ENCODE measurements at regions not wholly inside any gene's neighbourhood (a gene's known extent, or its start where the extent isn't known, plus 50 kb on each side); places are given as distances from the start of the nearest gene placed in this dataset.
"Not testable (repeated sequence)": the region's sequence is repeated elsewhere in the genome, so short reads cannot be mapped to it uniquely, and the experiment has no call there.

DNA sequence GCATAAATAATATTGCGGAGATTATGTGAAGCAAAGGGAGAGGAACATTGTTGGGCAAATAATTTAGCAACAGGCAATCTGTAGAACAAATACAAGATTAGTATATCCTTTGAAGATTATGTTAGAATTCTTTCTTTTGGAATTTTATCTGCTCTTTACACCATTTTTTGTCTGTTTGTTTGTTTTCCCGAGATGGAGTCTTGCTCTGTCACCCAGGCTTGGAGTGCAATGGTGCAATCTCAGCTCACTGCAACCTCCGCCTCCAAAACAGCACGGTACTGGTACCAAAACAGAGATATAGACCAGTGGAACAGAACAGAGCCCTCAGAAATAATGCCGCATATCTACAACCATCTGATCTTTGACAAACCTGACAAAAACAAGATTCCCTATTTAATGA is 250.3 kb downstream of the FSIP2 start:
- not testable (repeated sequence) for DNase-seq (ENCODE audit: low spot score)

DNA sequence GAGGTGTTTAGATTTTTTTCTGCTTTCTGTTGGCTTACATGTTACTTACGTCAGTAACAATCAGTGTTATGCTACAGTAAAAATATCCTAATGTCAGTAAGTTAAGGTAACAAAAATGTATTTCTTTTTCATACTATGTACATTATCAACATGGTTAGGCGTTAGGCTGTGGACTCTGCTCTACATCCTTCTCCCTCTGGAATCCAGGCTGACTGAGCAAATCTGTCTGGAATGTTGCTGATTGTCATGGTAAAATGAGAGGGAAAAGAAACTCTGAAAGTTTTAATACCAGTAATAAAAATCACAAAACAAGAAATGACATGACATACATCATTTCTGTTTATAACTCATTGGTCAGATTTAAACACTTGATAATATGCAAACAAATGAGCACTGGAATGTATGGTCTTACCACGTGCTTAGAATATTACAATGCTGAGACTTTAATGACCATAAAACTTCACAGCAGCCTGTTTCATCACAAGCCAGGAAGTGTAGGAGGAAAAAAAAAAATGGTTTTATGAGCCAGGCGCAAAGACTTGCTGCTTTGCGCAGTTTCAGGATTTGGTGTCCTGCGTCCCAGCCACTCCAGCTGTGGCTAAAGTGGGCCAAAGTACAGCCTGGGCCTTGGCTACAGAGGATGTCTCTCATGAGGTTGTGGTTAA is 252.4 kb downstream of the FSIP2 start:
- DNase-seq (ENCODE audit: low spot score): no peak

GRCh38 chr2:185998562-185999070 is 260.0 kb downstream of the FSIP2 start:
- no peak for DNase-seq (ENCODE audit: low spot score)

- no peak for DNase-seq (ENCODE audit: low spot score)
Observed at GRCh38 chr2:186009341-186009740, 270.7 kb downstream of the FSIP2 start.

DNA sequence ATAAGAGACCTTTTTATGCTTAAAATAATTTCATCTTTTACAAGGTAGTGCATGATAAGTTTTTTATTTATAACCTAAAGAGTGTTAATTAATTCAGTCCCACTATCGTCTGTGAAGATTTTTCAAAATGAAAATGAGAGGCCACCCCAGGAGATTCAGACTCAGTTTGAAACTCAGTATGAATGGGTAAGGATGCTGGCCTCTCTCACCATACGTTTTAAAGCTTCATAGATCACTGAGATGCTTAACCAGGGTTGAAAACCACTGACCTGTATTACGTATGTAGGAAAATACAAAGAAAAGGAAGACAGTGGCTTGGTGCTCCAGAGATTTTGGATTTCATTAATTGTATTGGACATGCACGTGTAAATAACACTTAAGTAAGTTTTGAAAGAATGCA is 278.7 kb downstream of the FSIP2 start:
- DNase-seq (ENCODE audit: low spot score): no peak

GRCh38 chr2:186024921-186025320 is 286.3 kb downstream of the FSIP2 start:
- no peak for DNase-seq (ENCODE audit: low spot score)

DNA sequence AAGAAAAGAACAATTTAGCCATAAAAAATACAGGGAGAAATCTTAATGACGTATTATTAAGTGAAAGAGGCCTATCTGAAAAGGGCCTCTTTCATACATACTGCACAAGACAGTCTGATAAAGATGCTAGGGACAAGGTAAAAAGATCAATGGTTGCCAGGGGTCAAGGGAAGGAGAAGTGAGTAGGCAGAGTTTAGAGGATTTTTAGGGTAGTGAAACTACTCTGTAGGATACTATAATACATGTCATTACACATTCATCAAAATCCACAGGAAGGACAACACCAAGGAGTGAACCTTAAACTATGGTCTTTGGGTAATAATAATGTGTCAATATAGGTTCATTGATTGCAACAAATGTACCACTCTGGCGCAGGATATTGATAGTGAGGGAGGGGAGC is 289.3 kb downstream of the FSIP2 start:
- no peak for DNase-seq (ENCODE audit: low spot score)

GRCh38 chr2:186031229-186031628 is 292.6 kb downstream of the FSIP2 start:
- no peak for DNase-seq (ENCODE audit: low spot score)

GRCh38 chr2:186032102-186032738 is 293.6 kb downstream of the FSIP2 start:
- no peak for DNase-seq (ENCODE audit: low spot score)

GRCh38 chr2:186032930-186033329 is 294.3 kb downstream of the FSIP2 start:
- no peak for DNase-seq (ENCODE audit: low spot score)

DNA sequence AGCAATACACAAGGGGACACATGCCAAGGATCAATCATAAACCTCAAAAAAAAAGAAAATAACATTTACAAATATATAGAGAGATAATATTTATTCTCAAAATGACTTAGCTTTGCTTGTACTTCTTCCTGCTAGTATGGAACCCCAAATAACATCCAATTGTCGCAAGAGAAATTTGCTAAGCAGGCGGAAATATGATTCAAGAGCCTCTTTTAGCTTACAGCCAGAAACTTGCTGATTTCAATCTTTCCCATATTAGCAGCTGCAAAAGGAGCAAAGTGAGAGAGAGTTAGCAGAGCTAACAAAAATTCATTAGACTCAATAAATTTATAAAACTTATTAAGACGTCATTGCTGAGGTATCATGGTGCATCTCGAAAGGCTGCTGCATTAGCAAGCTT is 294.9 kb downstream of the FSIP2 start:
- no peak for DNase-seq (ENCODE audit: low spot score)

DNA sequence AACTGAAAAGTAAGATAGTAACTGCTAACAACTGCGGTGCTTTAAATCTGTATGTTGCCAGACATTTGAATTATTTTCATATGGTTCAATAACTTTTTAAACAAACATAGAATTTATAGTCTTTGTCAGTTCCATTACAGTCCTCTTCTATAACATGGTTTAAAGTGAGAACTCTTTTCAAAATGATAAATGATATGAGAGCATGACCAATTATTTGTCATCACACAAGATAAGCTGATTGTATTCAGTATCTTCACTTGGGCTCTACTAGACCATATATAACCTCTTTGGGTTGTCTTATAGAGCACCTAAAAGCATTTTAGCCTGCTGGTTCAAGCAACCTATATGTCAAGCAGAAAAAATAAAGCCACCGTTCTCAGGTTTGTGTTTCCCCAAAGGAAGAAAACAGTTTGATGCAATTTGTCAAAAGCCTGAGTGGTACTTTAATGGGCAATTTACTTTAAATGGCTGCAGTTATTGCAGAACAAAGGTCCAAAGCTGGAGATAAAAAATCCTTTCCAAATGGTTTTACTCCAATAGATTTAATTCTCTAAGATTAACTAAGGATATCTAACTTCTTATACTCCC is 298.4 kb downstream of the FSIP2 start:
- DNase-seq (ENCODE audit: low spot score): no peak

DNA sequence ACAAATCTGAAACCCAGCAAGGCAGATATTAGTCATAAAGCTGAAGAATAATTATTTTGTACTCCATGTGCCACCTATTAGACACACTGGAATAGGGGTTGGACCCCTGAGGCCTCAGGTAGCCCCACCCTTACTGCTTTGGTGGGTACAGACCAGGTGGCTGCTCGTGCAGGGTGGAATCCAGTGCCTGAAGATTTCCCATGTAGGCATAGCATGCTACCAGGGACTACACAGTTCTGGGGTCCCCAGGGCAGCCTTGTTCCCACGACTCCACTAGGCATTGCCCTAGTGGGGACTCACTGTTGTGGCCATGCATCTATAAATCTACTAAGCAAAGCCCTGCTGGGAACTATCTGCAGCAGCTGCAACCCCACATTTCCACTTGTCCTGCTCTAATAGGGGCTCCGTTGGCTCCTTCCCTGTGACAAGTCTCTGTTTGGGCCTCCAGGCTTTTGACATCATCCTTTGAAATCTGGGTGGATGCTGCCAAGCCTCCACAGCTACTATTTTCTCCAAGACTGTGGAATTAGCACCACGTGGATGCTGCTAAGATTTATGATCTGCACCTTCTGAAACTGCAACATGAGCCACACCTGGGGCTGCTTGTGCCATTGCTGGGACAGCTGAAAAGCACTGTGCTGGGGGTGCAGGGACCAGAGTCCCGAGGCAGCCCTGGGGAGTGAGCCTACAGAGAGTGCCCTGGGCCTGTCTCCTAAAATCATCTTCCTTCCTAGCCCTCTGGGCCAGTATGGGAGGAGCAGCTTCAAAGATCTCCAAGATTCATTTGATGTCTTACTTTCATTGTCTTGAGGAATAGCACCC is 303.8 kb downstream of the FSIP2 start:
- DNase-seq (ENCODE audit: low spot score): no peak

- no peak for DNase-seq (ENCODE audit: low spot score)
Observed at GRCh38 chr2:186044761-186045160, 306.2 kb downstream of the FSIP2 start.

DNA sequence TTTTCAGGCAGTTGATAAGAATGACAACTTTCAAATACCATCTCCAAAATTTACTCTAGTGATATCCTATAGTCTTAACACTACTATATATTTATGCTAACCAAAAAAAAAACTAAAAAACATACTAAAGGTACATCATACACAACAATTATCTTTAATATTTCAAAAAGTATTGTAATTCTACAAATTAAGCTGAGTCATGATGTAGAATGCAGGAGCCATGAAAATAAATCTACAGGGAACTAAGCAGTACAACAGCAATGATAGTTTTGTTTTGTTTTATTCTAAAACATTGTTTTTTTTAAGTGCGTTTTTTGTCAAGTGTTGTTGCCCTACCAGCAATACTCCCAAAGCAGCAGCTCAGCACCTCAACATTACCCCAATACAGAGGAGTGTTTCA is 314.3 kb downstream of the FSIP2 start:
- no peak for DNase-seq (ENCODE audit: low spot score)

- peak; percentile 12 for DNase-seq (ENCODE audit: low spot score)
Observed at GRCh38 chr2:186058614-186059013, 320.0 kb downstream of the FSIP2 start.

DNA sequence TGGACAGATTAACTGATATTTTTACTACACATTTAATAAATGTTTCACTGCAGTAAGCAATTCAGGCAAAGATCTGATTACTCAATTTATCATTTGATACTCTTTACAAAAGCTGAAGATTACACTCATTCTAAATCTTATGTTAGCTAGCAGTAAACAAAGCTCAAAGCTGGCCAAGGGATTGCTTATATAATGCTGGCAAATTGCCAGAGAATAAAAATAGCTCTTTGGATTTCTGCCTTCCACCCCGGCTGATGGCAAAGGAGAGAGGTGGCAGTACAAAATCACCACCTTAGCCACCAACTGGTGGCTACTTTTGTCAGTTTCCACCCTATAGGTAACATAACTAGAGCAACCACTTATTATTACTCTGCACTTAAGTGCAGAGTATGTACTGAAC is 320.5 kb downstream of the FSIP2 start:
- peak; percentile 60 for DNase-seq (ENCODE audit: low spot score)

DNA sequence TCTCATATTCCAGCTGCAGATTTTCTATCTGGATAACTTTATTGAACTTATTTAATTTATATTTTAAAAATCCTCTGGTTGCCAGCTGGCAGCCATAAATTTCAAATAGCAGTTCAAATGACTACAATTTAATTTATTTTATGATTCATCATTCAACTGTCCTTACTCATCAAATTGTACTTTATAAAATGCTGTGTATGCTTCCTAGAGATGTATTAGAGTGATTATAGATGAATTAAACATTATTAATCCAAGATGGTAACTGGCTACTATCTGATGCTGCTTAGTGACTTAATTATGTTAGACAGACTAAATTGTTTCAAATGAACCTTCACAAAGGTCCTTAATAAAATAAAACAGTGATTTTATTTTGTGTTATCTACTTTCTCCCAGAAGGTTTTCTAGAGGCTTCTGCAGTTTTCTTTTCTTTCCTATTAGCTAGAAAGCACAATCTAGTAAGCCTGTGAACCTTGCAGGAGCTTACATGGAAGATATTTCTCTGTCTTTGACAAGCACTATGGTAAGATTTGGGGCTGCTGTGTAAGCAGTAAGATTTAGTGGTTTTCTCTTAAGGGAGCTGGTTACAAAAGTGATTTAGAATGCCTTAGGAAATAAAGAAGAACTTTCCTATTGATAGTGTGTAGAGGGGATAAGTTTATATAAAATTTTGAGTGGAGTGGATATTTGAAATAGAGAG is 322.3 kb downstream of the FSIP2 start:
- DNase-seq (ENCODE audit: low spot score): no peak

DNA sequence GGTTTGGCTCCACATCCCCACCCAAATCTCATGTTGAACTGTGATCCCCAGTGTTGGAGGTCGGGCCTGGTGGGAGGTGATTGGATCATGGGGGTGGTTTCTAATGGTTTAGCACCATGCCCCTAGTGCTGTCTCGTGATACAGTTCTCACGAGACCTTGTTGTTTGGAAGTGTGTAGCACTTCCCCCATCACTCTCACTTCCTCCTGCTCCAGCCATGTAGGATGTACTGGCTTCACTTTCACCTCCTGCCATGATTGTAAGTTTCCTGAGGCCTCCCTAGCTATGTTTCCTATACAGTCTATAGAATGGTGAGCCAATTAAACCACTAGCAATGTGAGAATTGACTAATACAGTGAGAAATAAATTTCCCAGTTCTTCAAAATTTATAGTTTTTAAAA is 325.9 kb downstream of the FSIP2 start:
- DNase-seq (ENCODE audit: low spot score): no peak

- DNase-seq (ENCODE audit: low spot score): no peak
Observed at GRCh38 chr2:186065491-186065890, 326.9 kb downstream of the FSIP2 start.

DNA sequence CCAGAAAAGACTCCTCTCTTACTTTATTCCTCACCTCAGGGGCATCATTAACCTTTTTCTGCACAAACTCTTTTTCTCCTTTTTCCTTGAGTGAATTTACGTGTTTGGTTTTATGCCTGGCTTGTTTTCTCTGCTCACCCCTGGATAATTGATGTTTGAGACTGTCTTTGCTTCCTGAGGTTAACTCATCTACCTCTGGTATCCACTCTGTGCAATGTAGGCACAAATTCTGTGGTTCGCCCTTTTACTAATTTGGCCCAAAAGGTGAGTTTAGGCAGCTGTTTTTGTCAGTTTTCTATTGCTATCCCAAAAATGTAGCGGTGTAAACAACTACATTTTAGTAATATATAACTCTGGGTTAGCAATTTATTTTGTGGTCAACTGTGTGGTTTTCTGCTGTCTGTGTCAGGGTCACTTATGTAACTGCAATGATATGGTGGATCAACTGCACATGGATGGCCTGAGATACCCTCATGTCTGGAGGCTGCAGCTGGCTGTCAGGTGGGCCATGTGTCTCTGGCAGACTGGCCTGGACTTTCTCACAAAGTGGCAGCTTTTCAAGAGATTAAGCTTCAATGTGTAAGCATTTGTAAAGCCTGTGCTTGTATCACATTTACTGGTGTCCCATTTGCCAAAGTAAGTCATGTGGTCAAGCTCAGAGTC is 329.7 kb downstream of the FSIP2 start:
- no peak for DNase-seq (ENCODE audit: low spot score)

Measured in pons (tissue), 1 donor.